ENCODE measurements at regions not wholly inside any gene's neighbourhood (a gene's known extent, or its start where the extent isn't known, plus 50 kb on each side); places are given as distances from the start of the nearest gene placed in this dataset.

- Histone ChIP-seq H3K27ac (no peak overlapping the region), H3K36me3 (no peaks in the 10 kb centered on the region), H3K4me3 (no peak overlapping the region), H3K9me3 (no peaks in the 10 kb centered on the region), H3K27me3 (no peaks in the 10 kb centered on the region), H3K4me1 (no peaks in the 10 kb centered on the region)
- 61 to 74% methylated on average over 4 of the region's 4 CpGs for WGBS, 2 donors
- ATAC-seq (ENCODE audit: low FRiP score in 2 of 2) (no peak), DNase-seq (no peak)
- TF ChIP-seq CTCF (IDR thresholded peaks at IDR 0.05) (no peak), EP300 (IDR thresholded peaks at IDR 0.05) (no peak), POLR2AphosphoS5 (IDR thresholded peaks at IDR 0.05) (no peak), POLR2A (IDR thresholded peaks at IDR 0.05) (no peak)
Measured at GRCh38 chr11:92907671-92908070, 61.8 kb upstream of the MTNR1B start.

- Histone ChIP-seq H3K4me1 (no peaks in the 10 kb centered on the region), H3K9me3 (no peaks in the 10 kb centered on the region), H3K36me3 (no peaks in the 10 kb centered on the region), H3K4me3 (no peak overlapping the region), H3K27ac (no peak overlapping the region), H3K27me3 (no peaks in the 10 kb centered on the region)
- TF ChIP-seq POLR2A (IDR thresholded peaks at IDR 0.05), result no peak
- no peak for TF ChIP-seq EP300 (IDR thresholded peaks at IDR 0.05)
- no peak for TF ChIP-seq CTCF (IDR thresholded peaks at IDR 0.05)
- TF ChIP-seq POLR2AphosphoS5 (IDR thresholded peaks at IDR 0.05), result no peak
- DNase-seq (no peak), ATAC-seq (ENCODE audit: low FRiP score in 2 of 2) (no peak)
- 90 to 91% methylated on average over 5 of the region's 5 CpGs for WGBS, 2 donors
Measured at GRCh38 chr11:92909214-92909613, 60.2 kb upstream of the MTNR1B start.

GRCh38 chr11:92911478-92911877, 58.0 kb upstream of the MTNR1B start:
- H3K36me3 ChIP-seq, result no peaks in the 10 kb centered on the region
- no peaks in the 10 kb centered on the region for H3K27me3 ChIP-seq
- 77 to 78% methylated on average over 2 of the region's 2 CpGs for WGBS, 2 donors
- no peak overlapping the region for H3K4me3 ChIP-seq
- ATAC-seq (ENCODE audit: low FRiP score in 2 of 2) (no peak), DNase-seq (no peak)
- no peaks in the 10 kb centered on the region for H3K4me1 ChIP-seq
- no peaks in the 10 kb centered on the region for H3K9me3 ChIP-seq
- TF ChIP-seq POLR2AphosphoS5 (IDR thresholded peaks at IDR 0.05) (no peak), POLR2A (IDR thresholded peaks at IDR 0.05) (no peak), CTCF (IDR thresholded peaks at IDR 0.05) (no peak), EP300 (IDR thresholded peaks at IDR 0.05) (no peak)
- H3K27ac ChIP-seq, result no peak overlapping the region

GRCh38 chr11:92915551-92915950, 53.9 kb upstream of the MTNR1B start:
- no peaks in the 10 kb centered on the region for H3K4me1 ChIP-seq
- no peak overlapping the region for H3K27ac ChIP-seq
- WGBS, 2 donors, result 97 to 98% methylated on average over 24 to 39 of the region's 39 CpGs
- no peak overlapping the region for H3K4me3 ChIP-seq
- no peaks in the 10 kb centered on the region for H3K9me3 ChIP-seq
- DNase-seq (peak in 1 of 2 donors; percentile 77), ATAC-seq (ENCODE audit: low FRiP score in 2 of 2) (no peak)
- TF ChIP-seq POLR2AphosphoS5 (IDR thresholded peaks at IDR 0.05), result no peak
- no peak for TF ChIP-seq EP300 (IDR thresholded peaks at IDR 0.05)
- TF ChIP-seq POLR2A (IDR thresholded peaks at IDR 0.05), result no peak
- TF ChIP-seq CTCF (IDR thresholded peaks at IDR 0.05), result no peak
- H3K36me3 ChIP-seq, result no peaks in the 10 kb centered on the region
- no peaks in the 10 kb centered on the region for H3K27me3 ChIP-seq

- 53 to 76% methylated on average over 4 of the region's 4 CpGs for WGBS, 2 donors
- DNase-seq (no peak), ATAC-seq (ENCODE audit: low FRiP score in 2 of 2) (no peak)
- H3K4me1 ChIP-seq, result no peaks in the 10 kb centered on the region
- no peak overlapping the region for H3K4me3 ChIP-seq
- no peak overlapping the region for H3K27ac ChIP-seq
- no peaks in the 10 kb centered on the region for H3K27me3 ChIP-seq
- H3K36me3 ChIP-seq, result no peaks in the 10 kb centered on the region
- TF ChIP-seq POLR2AphosphoS5 (IDR thresholded peaks at IDR 0.05) (no peak), EP300 (IDR thresholded peaks at IDR 0.05) (no peak), POLR2A (IDR thresholded peaks at IDR 0.05) (no peak), CTCF (IDR thresholded peaks at IDR 0.05) (no peak)
- H3K9me3 ChIP-seq, result no peaks in the 10 kb centered on the region
Measured at GRCh38 chr11:92916299-92916698, 53.2 kb upstream of the MTNR1B start.

Measured in upper lobe of left lung (tissue), 6 donors.